Dendritic cell treated with granulocyte-macrophage colony-stimulating factor and Interleukin-4, amounts not matched to agents 40 ng/mL and 50 ng/mL, for 4 days (primary cell): ENCODE measurements at regions not wholly inside any gene's neighbourhood (a gene's known extent, or its start where the extent isn't known, plus 50 kb on each side); places are given as distances from the start of the nearest gene placed in this dataset.

ENCODE experiments used
- H3K27ac Mint-ChIP-seq: one replicate; pipeline ENCODE4 v1.8.0; 2022; ENCODE audit warnings: mild to moderate bottlenecking, mixed read lengths
- H3K27me3 Mint-ChIP-seq: one replicate; pipeline ENCODE4 v1.8.0; 2022; ENCODE audit warnings: mild to moderate bottlenecking, mixed read lengths
- H3K36me3 Mint-ChIP-seq: one replicate; pipeline ENCODE4 v1.8.0; 2022; ENCODE audit warnings: low read depth, mixed read lengths
- H3K4me1 Mint-ChIP-seq: one replicate; pipeline ENCODE4 v1.8.0; 2022; ENCODE audit warnings: low read depth, mixed read lengths
- H3K4me3 Mint-ChIP-seq: one replicate; pipeline ENCODE4 v1.8.0; 2022; ENCODE audit warnings: mild to moderate bottlenecking, moderate library complexity, mixed read lengths
- H3K9me3 Mint-ChIP-seq: one replicate; pipeline ENCODE4 v1.8.0; 2022; ENCODE audit warnings: mixed read lengths
- intact Hi-C: fragments of 100-400 bp; cut with micrococcal nuclease; formaldehyde crosslinking; loops from one replicate; pipeline ENCODE4 v1.15.0; 2022

DNA sequence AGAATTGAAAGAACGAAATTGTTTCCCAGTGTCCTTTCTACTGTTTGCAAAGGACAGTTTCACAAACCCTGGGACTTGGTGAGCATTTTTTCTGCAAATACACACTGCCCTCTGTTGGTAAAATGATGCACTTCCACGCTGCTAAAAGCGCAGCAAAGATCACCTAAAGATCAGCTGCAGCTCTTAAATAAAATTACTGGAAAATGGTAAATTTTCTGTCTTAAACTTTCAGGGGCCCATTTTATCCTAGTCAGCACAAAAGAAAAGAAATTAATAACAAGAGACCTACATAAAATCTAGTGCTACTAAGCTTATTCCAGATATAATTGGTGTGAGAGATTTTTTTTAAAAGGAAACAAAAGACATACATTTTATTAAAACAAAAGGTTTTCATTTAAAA, 566.0 kb downstream of the CAAP1 start:
- Mint-ChIP-seq H3K36me3 (no peaks in the 10 kb centered on the region), H3K27ac (no peak overlapping the region), H3K27me3 (no peaks in the 10 kb centered on the region), H3K9me3 (no peaks in the 10 kb centered on the region), H3K4me1 (no peaks in the 10 kb centered on the region), H3K4me3 (no peak overlapping the region)
- intact Hi-C loops: no loop called here

- Mint-ChIP-seq H3K4me3 (no peak overlapping the region), H3K9me3 (no peaks in the 10 kb centered on the region), H3K27ac (no peak overlapping the region), H3K4me1 (no peaks in the 10 kb centered on the region), H3K27me3 (no peaks in the 10 kb centered on the region), H3K36me3 (no peaks in the 10 kb centered on the region)
- intact Hi-C loops: no loop called here
These were observed 567.2 kb downstream of the CAAP1 start for GRCh38 chr9:26325444-26325829.

- Mint-ChIP-seq H3K27me3 (no peaks in the 10 kb centered on the region), H3K9me3 (no peaks in the 10 kb centered on the region), H3K27ac (no peak overlapping the region), H3K4me1 (no peaks in the 10 kb centered on the region), H3K36me3 (no peaks in the 10 kb centered on the region), H3K4me3 (no peak overlapping the region)
- intact Hi-C loops: no loop called here
These were observed 567.7 kb downstream of the CAAP1 start for GRCh38 chr9:26324786-26325443.

GRCh38 chr9:26321935-26322334, 570.7 kb downstream of the CAAP1 start:
- no peaks in the 10 kb centered on the region for H3K36me3 Mint-ChIP-seq
- no peaks in the 10 kb centered on the region for H3K4me1 Mint-ChIP-seq
- H3K9me3 Mint-ChIP-seq: no peaks in the 10 kb centered on the region
- H3K27me3 Mint-ChIP-seq: no peaks in the 10 kb centered on the region
- intact Hi-C loops: no loop called here
- H3K27ac Mint-ChIP-seq: no peak overlapping the region
- H3K4me3 Mint-ChIP-seq: no peak overlapping the region

DNA sequence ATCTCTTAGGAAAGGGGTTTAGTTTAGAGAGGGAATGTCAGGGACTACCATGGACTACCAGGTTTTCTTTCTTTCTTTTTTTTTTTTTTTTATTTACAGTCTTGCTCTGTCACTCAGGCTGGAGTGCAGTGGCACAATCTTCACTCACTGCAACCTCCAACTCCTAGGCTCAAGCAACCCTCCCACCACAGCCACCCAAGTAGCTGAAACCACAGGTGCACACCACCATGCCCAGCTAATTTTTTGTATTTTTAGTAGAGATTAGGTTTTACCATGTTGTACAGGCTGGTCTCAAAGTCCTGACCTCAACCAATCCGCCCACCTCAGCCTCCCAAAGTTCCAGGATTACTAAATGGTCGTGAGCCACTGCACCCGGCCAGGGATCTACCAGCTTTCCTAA, 572.7 kb downstream of the CAAP1 start:
- no peak overlapping the region for H3K27ac Mint-ChIP-seq
- intact Hi-C loops: no loop called here
- H3K9me3 Mint-ChIP-seq: no peaks in the 10 kb centered on the region
- no peak overlapping the region for H3K4me3 Mint-ChIP-seq
- H3K4me1 Mint-ChIP-seq: no peaks in the 10 kb centered on the region
- H3K36me3 Mint-ChIP-seq: no peaks in the 10 kb centered on the region
- H3K27me3 Mint-ChIP-seq: no peaks in the 10 kb centered on the region

- Mint-ChIP-seq H3K4me3 (no peak overlapping the region), H3K9me3 (no peaks in the 10 kb centered on the region), H3K36me3 (no peaks in the 10 kb centered on the region), H3K4me1 (no peaks in the 10 kb centered on the region), H3K27ac (no peak overlapping the region), H3K27me3 (no peaks in the 10 kb centered on the region)
- intact Hi-C loops: no loop called here
These were observed 579.5 kb downstream of the CAAP1 start for GRCh38 chr9:26313108-26313507.

DNA sequence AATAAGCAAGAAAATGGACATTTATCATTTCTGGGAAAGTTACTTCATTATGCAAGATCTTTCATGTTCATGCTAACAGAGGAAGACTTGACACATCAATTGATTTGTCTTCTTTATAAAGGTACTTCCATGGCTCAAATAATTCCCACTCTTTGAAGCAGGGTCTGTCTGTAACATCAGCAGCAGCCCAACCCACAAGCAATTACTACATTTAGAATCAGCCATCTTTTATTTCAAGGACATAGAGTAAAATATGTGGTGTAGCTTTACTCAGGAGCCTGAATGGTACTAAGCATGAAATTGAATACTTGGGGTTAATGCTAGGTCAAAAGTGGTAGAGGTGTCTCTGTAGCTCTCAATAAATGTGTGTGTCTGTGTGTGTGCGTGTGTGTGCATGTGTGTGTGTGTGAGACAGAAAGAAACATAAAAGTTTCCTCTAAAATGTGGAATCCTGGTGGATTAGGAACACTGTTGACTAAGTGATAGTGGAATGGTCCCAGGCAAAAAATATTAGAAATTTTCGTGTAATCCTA, 581.1 kb downstream of the CAAP1 start:
- no peaks in the 10 kb centered on the region for H3K36me3 Mint-ChIP-seq
- intact Hi-C loops: no loop called here
- no peaks in the 10 kb centered on the region for H3K9me3 Mint-ChIP-seq

GRCh38 chr9:26310294-26310693, 582.3 kb downstream of the CAAP1 start:
- no peak overlapping the region for H3K27ac Mint-ChIP-seq

More for the DNA sequence above, 581.1 kb downstream of the CAAP1 start:
- H3K27ac Mint-ChIP-seq: no peak overlapping the region
- H3K4me1 Mint-ChIP-seq: no peaks in the 10 kb centered on the region
- H3K27me3 Mint-ChIP-seq: no peaks in the 10 kb centered on the region
- no peak overlapping the region for H3K4me3 Mint-ChIP-seq

GRCh38 chr9:26308328-26308727, 584.3 kb downstream of the CAAP1 start:
- intact Hi-C loops: no loop called here
- H3K4me3 Mint-ChIP-seq: no peak overlapping the region
- H3K27me3 Mint-ChIP-seq: no peaks in the 10 kb centered on the region
- H3K27ac Mint-ChIP-seq: no peak overlapping the region
- H3K4me1 Mint-ChIP-seq: no peaks in the 10 kb centered on the region
- H3K36me3 Mint-ChIP-seq: no peaks in the 10 kb centered on the region
- no peaks in the 10 kb centered on the region for H3K9me3 Mint-ChIP-seq

More at GRCh38 chr9:26310294-26310693, 582.3 kb downstream of the CAAP1 start:
- no peak overlapping the region for H3K4me3 Mint-ChIP-seq
- H3K36me3 Mint-ChIP-seq: no peaks in the 10 kb centered on the region
- H3K9me3 Mint-ChIP-seq: no peaks in the 10 kb centered on the region
- no peaks in the 10 kb centered on the region for H3K27me3 Mint-ChIP-seq
- intact Hi-C loops: no loop called here
- H3K4me1 Mint-ChIP-seq: no peaks in the 10 kb centered on the region

- intact Hi-C loops: no loop called here
These were observed 590.9 kb downstream of the CAAP1 start for GRCh38 chr9:26301659-26302058.

DNA sequence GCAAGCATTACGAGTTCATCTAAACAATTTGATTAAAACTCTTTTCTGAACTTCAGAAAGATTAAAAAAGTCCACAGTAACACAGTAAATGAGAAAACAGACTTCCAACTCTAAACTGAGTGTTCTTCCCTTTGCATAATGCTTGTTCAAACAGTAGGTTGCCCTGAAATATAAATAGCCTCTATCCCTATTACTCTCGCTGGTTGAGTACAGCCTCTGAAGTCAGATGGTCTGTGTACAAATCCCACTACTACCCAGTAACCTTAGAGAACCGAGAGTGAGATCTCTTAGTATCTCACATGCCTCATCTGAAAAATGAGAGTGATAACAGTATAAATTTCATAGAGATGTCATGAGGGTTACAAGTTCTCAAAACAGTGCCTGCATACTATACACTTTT, 591.6 kb downstream of the CAAP1 start:
- H3K4me3 Mint-ChIP-seq: no peak overlapping the region
- H3K4me1 Mint-ChIP-seq: no peaks in the 10 kb centered on the region
- intact Hi-C loops: no loop called here
- no peak overlapping the region for H3K27ac Mint-ChIP-seq
- no peaks in the 10 kb centered on the region for H3K27me3 Mint-ChIP-seq
- H3K9me3 Mint-ChIP-seq: no peaks in the 10 kb centered on the region
- no peaks in the 10 kb centered on the region for H3K36me3 Mint-ChIP-seq

More at GRCh38 chr9:26301659-26302058, 590.9 kb downstream of the CAAP1 start:
- Mint-ChIP-seq H3K27ac (no peak overlapping the region), H3K4me3 (no peak overlapping the region), H3K9me3 (no peaks in the 10 kb centered on the region), H3K4me1 (no peaks in the 10 kb centered on the region), H3K36me3 (no peaks in the 10 kb centered on the region), H3K27me3 (no peaks in the 10 kb centered on the region)

DNA sequence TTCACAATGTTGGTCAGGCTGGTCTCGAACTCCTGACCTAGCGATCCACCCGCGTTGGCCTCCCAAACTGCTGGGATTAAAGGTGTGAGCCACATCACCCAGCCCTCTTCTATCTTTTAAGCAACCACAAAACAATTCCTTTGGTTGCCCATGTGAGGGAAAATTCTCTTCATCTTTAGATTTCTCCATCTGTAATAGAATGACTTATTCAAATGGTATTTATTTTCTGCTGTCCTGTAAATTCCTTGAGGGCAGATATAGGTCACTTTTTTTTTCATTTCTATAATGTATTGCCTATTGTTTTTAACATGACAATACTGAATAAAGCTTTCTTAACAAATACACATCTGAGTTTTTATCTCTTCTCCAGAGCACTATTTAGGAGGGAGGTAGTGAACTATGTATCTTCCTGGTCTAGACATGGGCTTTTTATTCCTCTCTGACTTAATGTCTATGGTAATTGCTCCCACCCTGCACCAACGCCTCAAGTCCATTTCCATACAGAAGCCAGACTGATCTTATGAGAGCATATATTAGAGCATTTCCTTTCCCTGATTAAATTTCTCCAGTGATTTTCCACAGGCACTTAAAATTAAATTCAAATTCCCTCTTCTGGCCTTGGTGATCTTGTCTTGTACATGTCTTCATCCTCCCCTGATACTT, 595.6 kb downstream of the CAAP1 start:
- intact Hi-C loops: no loop called here
- no peak overlapping the region for H3K27ac Mint-ChIP-seq
- H3K4me3 Mint-ChIP-seq: no peak overlapping the region
- no peaks in the 10 kb centered on the region for H3K4me1 Mint-ChIP-seq
- no peaks in the 10 kb centered on the region for H3K27me3 Mint-ChIP-seq
- no peaks in the 10 kb centered on the region for H3K36me3 Mint-ChIP-seq
- no peaks in the 10 kb centered on the region for H3K9me3 Mint-ChIP-seq

DNA sequence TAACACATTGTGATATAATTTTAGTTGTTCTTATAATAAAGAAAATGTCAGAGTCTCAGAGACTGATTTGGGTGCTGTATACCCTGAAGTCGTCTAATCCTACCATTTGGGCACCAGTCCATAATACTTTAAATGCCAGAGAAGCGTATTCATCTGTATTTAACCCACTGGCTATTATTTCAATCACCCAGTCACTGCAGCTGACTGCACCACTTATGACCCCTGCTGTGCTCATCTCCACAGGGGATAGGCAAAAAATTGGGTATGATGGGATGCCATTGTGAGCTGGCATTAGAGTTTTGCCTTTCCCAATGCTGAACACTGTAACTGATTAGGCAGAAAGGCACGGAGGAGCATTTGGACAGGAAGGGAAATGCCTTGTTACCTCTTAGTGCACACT, 599.7 kb downstream of the CAAP1 start:
- no peaks in the 10 kb centered on the region for H3K4me1 Mint-ChIP-seq
- peaks cover 32% of the 10 kb centered on the region for H3K9me3 Mint-ChIP-seq

DNA sequence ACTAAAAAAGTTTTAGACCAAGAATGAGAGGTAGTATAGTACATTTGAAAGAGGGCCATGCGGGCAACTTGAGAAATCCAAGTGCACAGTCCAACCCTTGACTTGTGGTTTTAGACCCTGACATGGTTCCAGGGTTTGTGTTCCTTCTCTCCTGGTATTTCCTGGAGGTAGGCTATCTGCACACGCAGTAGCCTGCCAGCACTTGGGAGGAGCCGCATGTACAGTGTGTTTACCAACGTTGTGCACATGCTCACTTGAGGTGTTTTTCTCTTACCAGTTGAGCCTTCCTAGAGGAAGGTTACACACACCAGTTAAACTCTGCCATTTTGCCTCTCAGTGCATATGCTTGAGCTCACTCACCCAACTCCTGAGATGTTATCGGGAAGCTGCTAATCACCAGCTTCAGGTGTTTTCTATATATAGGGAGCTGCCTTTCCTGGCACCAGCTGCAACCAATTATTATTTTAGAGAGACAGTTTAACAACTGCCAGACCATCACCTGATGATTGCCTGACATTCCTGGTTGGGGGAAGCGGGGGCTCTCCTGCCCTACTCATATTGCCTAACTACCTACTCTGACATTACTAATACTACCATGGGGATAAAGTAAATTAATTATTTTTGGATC, 593.4 kb upstream of the TUSC1 start:
- Mint-ChIP-seq H3K4me3 (no peak overlapping the region), H3K4me1 (no peaks in the 10 kb centered on the region), H3K27ac (no peak overlapping the region), H3K9me3 (peaks cover 3% of the 10 kb centered on the region), H3K36me3 (no peaks in the 10 kb centered on the region), H3K27me3 (no peaks in the 10 kb centered on the region)
- intact Hi-C loops: no loop called here

More for the DNA sequence above, 599.7 kb downstream of the CAAP1 start:
- no peak overlapping the region for H3K4me3 Mint-ChIP-seq
- H3K27me3 Mint-ChIP-seq: no peaks in the 10 kb centered on the region
- no peaks in the 10 kb centered on the region for H3K36me3 Mint-ChIP-seq
- intact Hi-C loops: no loop called here
- no peak overlapping the region for H3K27ac Mint-ChIP-seq
